Chondrocyte (in vitro differentiated cells): ENCODE measurements at regions not wholly inside any gene's neighbourhood (a gene's known extent, or its start where the extent isn't known, plus 50 kb on each side); places are given as distances from the start of the nearest gene placed in this dataset.
"Not testable (repeated sequence)": the region's sequence is repeated elsewhere in the genome, so short reads cannot be mapped to it uniquely, and the experiment has no call there.

ENCODE experiments used
- DNase-seq: peaks from one replicate; pipeline ENCODE4 v3.0.0; 2021; ENCODE audit warnings: mixed read lengths, low spot score
- H3K27ac Mint-ChIP-seq: one replicate; pipeline ENCODE4 v1.8.0; 2021; ENCODE audit warnings: mild to moderate bottlenecking, moderate library complexity, mixed read lengths; ENCODE audit not compliant: unreplicated experiment
- H3K27me3 Mint-ChIP-seq: 2 replicates; pipeline ENCODE4 v1.8.0; 2021; ENCODE audit warnings: low read depth, mixed read lengths
- H3K36me3 Mint-ChIP-seq: 2 replicates; pipeline ENCODE4 v1.8.0; 2021; ENCODE audit warnings: low read depth, mixed read lengths
- H3K4me1 Mint-ChIP-seq: 2 replicates; pipeline ENCODE4 v1.8.0; 2021; ENCODE audit warnings: low read depth, mild to moderate bottlenecking, mixed read lengths
- H3K4me3 Mint-ChIP-seq: one replicate; pipeline ENCODE4 v1.8.0; 2021; ENCODE audit warnings: mild to moderate bottlenecking, moderate library complexity, mixed read lengths; ENCODE audit not compliant: unreplicated experiment
- H3K9me3 Mint-ChIP-seq: 2 replicates; pipeline ENCODE4 v1.8.0; 2021; ENCODE audit warnings: low read depth, mixed read lengths
- CTCF ChIP-seq: fragments of 200-600 bp; sonication (generic); IDR thresholded peaks from 2 replicates; pipeline ENCODE4 v1.5.0; 2021; ENCODE audit warnings: antibody characterized with exemption, mild to moderate bottlenecking, moderate library complexity

- Mint-ChIP-seq H3K9me3 (peaks cover 30% of the 10 kb centered on the region), H3K4me1 (no peaks in the 10 kb centered on the region), H3K4me3 (no peak overlapping the region), H3K27ac (no peak overlapping the region), H3K36me3 (peaks cover 3% of the 10 kb centered on the region), H3K27me3 (no peaks in the 10 kb centered on the region)
- peak; percentile 90 for DNase-seq
- TF ChIP-seq CTCF, result no peak
These were observed 187.0 kb downstream of the UBE3A start for GRCh38 chr15:25251700-25252390.

GRCh38 chr15:25253048-25253973, 185.5 kb downstream of the UBE3A start:
- H3K9me3 Mint-ChIP-seq, result peaks cover 44% of the 10 kb centered on the region
- not testable (repeated sequence) for H3K27me3 Mint-ChIP-seq, H3K4me1 Mint-ChIP-seq, H3K27ac Mint-ChIP-seq, H3K4me3 Mint-ChIP-seq, H3K36me3 Mint-ChIP-seq
- DNase-seq, result peak; percentile 76

GRCh38 chr15:25268166-25268565, 170.7 kb downstream of the UBE3A start:
- no peak overlapping the region for H3K4me3 Mint-ChIP-seq

More at GRCh38 chr15:25268166-25268565, 170.7 kb downstream of the UBE3A start:
- Mint-ChIP-seq H3K9me3 (peaks cover 41% of the 10 kb centered on the region), H3K27ac (no peak overlapping the region), H3K36me3 (no peaks in the 10 kb centered on the region), H3K27me3 (no peaks in the 10 kb centered on the region), H3K4me1 (no peaks in the 10 kb centered on the region)
- DNase-seq, result no peak
- TF ChIP-seq CTCF, result no peak
